DMS 273 (cell line): ENCODE measurements at regions not wholly inside any gene's neighbourhood (a gene's known extent, or its start where the extent isn't known, plus 50 kb on each side); places are given as distances from the start of the nearest gene placed in this dataset.
A peak's percentile ranks its signal among the peaks of the same experiment; 100 is the strongest.

ENCODE experiments used
- DNase-seq: peaks from one replicate; lab custom pipeline; 2025; ENCODE audit not compliant: unreplicated experiment; lab: John Stamatoyannopoulos, UW

DNA sequence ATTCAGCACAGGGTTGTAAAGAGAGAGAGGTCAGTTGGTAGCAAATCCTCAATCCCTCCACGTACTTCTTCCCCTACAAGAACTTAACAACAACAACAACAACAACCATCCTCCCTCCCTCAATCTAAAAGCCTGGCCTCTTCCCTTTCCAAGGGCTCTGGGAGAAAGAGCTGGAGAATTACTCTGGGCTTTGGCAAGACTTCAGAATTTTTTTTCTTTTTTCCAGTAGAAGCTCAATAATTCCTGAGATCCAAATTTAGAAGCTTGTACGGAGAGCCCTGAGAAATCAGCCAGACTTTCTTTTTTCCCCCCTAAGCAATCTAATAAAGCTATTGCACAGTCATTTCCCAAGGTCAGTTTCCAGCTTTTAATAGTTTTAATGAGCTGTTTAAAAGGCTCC, 95.8 kb upstream of the CACNA2D3 start:
- no peak for DNase-seq

- no peak for DNase-seq
These were observed 101.3 kb upstream of the CACNA2D3 start for GRCh38 chr3:54021071-54021470.

DNA sequence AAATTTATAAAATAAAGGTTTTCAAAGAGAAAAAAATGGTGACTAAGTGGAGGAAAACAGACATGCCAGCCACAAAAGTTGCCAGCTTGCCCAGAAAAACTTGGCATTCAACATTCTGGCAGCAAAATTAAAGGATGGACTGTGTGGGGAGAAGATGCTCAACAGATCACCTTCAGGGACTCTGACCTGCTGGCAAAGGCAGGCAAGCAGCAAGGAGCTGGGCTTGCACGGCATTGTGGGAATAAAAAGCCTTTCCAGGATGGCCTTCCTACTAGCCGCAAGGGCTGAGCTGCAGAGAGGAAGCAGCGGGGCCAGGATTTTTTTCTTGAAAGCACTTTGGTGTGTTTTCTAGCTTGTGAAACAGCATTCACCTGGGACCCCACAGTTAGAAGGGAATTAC, 101.9 kb upstream of the CACNA2D3 start:
- DNase-seq, result no peak

DNA sequence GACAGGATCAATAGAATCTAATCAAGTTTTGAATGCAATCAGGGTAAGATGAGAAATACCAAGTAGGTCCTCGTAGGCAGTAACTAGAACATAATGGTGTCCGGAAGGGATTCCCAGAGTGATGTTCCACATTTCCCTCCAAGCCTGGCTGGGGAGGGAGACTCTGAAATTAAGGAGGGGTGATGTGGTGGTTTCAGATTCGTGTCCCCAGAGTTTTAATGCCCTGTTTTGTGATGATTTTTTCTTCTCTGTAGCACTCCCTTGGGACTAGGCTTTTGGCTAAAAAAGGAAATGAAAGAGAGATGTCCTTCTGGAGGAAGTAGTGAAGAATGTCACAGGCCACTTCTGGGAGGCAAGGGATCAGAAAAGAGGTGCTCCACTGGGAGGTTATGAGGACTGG, 108.3 kb upstream of the CACNA2D3 start:
- DNase-seq, result no peak

DNA sequence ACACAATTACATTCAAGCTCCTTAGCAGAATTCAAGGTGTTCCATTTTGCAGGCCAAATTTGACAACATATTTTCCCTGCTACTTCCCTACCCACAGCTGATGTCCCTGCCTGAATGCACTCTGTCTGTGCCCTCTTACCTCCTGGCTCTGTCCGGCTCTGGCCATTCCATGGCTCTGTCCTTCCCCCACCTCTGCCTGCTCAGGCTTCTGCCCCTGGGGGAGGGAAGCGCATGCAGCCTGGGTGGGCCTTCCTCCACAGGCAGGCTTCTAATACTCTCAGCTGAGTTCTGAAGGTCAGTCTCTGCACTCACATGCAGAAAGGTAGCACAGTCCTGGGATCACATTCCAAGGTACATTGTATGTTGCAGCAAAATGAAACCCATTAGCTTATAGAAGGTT, 113.6 kb upstream of the CACNA2D3 start:
- DNase-seq, result no peak

DNA sequence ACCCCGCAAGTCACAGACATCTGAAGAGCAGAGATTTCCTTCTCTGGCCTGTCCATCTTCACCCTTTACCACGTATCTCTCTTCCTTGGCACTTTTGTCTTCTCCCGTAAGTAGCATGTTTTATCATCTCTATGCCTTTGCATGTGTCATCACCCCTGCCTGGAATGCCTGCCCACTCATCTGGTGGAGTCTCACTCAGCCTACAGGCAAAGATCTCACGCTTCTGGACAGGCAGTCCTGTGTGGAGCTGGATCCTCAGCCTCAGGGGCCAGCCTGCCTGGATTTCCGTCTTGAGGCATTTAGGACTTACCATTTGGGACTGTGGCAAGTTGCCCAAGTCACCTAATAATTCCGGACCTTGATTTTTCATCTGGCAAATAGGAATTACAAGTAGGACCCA, 114.3 kb upstream of the CACNA2D3 start:
- no peak for DNase-seq

DNA sequence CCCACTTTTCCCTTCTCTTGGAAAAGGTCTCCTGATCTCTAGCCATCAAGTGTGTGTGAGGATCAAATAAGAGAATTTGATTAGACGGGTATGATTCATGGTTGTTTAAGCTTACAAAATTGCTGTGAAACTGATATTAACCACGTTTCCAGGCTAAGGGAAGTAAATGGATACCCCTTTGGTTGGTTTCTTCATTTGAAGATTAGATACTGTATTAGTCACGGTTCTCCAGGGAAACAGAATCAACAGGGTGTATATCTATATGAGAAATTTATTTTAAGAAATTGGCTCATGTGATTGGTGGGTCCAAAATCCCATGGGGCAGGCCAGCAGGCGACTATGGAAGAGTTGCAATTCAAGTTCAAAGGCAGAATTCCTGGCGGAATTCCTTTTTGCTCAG, 112.7 kb upstream of the SELENOK start:
- no peak for DNase-seq

GRCh38 chr3:54003136-54003535, 111.5 kb upstream of the SELENOK start:
- DNase-seq, result no peak

GRCh38 chr3:53999725-54000124, 108.1 kb upstream of the SELENOK start:
- DNase-seq, result no peak

- DNase-seq, result no peak
These were observed 107.3 kb upstream of the SELENOK start for GRCh38 chr3:53998980-53999379.

DNA sequence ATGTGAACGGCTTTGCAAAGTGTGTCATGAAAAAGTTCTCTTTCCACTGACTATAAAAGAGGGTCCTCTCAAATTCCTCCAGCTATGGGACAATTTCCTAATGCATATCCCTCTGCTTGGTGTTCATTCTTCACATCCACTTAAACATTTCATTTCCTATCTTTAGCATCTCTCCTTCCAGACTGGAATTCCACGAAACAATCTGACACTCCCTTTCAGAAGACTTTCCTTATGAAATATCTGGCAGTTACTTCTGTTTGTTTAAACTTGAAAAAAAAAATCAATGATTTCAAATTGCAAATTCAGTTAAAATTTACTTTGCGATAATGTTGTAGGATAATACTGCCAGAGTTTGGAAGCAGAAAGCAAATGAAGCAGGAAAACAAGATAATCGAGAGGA, 105.8 kb upstream of the SELENOK start:
- DNase-seq, result no peak

- DNase-seq, result no peak
These were observed 104.6 kb upstream of the SELENOK start for GRCh38 chr3:53996141-53996874.

DNA sequence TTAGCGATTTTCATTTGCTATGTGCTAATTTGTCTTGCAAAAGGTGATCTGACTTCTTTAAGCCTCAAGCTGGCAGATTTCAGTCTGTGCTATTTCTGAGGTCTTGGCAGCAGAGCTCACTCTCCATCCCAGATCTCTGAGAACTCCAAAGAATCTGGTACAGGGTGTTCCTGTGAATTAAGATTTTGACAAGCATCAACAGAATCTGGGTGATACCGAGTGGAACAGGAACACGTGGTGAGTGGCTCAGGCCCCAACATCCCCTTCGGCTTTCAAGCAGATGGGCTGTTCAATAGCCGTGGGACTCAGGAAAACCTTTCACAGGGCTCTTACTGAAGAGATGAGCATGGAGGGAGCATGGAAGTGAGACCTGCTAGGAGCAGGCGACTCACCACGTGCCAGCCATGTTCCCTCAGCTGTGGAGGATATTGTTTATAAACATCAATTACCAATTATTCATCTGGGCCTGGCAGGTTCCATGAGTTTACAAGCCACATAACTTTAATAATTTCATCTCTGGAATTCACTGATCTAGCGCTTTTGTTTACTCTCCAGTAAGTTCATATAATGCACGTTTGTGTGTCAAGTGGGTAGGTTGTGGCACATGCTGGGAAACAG, 103.4 kb upstream of the SELENOK start:
- DNase-seq, result no peak

DNA sequence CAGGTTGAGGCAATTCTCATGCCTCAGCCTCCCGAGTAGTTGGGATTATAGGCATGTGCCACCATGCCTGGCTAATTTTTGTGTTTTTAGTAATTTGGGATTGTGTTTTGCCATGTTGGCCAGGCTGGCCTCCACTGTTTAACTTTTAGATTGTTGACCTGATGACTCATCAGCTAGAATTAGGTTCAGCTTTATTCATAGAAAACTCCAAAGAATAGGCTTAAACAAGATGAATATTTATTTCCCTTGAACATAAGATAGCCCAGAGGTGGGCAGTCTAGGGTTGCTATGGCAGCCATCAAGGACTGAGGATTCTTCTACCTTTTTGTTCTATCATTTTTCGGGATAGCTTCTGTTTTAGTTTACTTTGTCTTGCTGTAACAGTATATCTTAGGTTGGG, 99.6 kb upstream of the SELENOK start:
- DNase-seq, result no peak

DNA sequence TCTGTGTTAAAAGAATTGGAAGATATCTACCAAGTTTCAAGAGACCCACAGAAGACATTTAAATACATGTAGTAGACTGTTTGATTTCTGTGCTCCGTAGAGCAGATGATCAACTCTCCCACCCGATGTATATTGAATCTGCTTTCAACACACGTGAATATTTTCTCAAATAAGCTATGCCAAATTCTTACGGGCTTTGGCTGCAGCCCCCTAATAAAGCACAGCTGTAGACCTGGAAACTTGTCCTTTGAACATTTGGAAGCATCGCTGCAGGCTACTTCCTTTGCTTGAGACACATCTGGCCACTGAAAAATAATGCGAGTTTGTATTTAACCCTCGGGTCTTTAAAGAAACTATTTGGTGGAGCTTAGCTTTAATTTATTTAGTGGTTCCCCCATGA, 98.3 kb upstream of the SELENOK start:
- no peak for DNase-seq

- DNase-seq, result no peak
These were observed 97.8 kb upstream of the SELENOK start for GRCh38 chr3:53989451-53989850.

DNA sequence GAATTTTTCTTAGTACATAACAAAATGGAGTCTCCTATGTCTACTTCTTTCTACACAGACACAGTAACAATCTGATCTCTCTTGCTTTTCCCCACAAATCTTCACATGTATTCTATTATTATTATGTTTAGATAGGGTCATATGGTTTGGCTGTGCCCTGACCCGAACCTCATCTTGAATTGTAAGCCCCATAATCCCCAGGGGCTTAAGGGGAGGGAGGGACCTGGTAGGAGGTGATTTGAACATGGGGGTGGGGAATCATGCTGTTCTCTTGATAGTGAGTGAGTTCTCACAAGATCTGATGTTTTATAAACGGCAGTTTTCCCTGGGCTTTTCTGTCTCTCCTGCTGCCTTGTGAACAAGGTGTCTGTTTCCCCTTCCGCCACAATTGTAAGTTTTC, 86.7 kb upstream of the SELENOK start:
- DNase-seq, result no peak

- DNase-seq, result no peak
These were observed 83.7 kb upstream of the SELENOK start for GRCh38 chr3:53975382-53975781.

DNA sequence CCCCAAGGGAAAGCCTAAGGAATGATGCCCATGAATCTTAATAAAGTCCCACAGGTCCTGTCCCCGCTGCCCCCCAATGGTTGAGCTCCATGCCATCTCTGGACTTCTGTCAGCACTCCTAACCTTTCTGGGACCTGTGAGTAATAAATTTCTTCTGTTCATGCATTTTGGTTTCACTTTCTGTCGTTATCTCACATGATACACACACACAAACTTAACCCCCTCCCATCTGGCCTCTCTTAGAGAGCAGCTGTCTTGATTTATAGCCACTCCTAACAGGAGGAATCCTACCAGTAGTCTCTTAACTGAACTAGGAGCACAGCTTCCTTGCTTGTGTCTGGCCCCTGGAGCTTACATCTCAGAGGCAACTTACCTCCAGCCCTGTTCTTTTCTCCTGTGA, 82.7 kb upstream of the SELENOK start:
- peak; percentile 79 for DNase-seq

DNA sequence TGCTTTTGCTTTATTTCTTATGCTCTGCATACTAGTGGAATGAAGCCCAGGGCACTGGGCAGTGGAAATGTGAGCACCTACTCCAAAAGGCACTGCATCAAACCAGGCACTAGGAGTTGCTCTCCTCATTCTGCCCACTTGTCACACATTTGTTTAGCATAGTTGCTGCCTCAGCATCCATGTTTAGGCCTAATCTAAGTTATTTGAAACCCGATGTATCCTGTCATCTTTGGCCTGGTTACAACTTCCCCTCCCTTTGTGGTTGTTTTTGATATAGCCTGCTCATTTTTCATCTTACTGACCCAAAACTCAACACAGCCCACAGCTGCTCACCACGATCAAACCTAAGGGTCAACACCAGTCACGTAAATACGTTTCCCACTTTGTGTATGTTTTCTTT, 82.2 kb upstream of the SELENOK start:
- no peak for DNase-seq

- no peak for DNase-seq
These were observed 79.0 kb upstream of the SELENOK start for GRCh38 chr3:53970661-53971060.

DNA sequence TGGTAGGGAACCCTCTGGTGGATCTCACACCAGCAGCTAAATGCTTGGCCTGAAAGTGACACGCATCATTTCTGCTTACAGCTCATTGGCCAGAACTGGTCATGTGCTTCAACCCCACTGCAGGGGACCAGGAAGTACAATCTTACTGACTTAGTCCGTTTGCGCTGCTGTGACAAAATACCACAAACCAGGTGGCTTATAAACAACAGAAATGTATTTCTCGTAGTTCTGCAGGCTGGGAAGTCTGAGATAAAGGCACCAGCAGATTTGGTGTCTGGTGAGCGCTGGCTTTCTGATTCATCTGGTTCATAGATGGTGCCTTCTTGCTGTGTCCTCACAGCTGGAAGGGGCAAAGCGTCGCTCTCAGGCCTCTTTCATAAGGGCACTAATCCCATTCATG, 77.4 kb upstream of the SELENOK start:
- DNase-seq, result no peak

DNA sequence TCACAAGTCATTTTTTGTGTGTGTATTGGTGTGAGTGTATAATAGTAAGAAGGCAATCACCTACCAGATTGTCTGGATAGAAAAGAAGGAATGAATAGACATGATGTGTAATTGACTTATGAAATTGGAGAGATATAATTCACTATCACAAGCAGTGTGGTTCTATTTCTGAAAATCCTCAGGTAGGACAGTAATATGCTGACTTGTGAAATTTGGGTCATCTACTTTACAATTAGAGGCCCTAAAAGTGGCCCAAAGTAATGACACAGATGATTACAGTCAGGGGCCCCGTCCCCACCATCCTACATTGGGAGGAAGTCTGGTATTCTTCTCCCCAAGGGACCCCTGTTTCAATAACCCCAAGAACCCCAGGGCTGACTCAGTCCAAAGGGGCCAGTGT, 73.6 kb upstream of the SELENOK start:
- no peak for DNase-seq
